Panc1 (cell line): ENCODE measurements at regions not wholly inside any gene's neighbourhood (a gene's known extent, or its start where the extent isn't known, plus 50 kb on each side); places are given as distances from the start of the nearest gene placed in this dataset.

Experiments used
- ATAC-seq: fragments of 200-7000 bp; cut with Tn5 transposase; 2 replicates; pipeline ENCODE4 v1.9.1; 2020; ENCODE audit warnings: mild to moderate bottlenecking, moderate library complexity
- BruUV-seq: library from RNA; stranded (reverse); fragments of 400-500 nt; replicated peaks from 2 replicates; lab custom pipeline; 2021; lab: Mats Ljungman, UMichigan
- CTCF ChIA-PET: fragments of 300-600 bp; sonication (Branson Sonifier 250); formaldehyde crosslinking; loops from one replicate; lab custom pipeline; 2022; ENCODE audit warnings: antibody characterized with exemption; lab: Charles Lee
- POLR2A ChIA-PET: fragments of 300-600 bp; sonication (Branson Sonifier 250); formaldehyde crosslinking; loops from one replicate; lab custom pipeline; 2022; ENCODE audit warnings: antibody characterized with exemption; lab: Charles Lee
- DNase-seq: peaks from one replicate; pipeline ENCODE4 v3.0.0-alpha.2; 2010; ENCODE audit warnings: low read depth, low spot score
- H3K27ac ChIP-seq: 2 replicates; pipeline ENCODE4 v1.5.1; 2011; ENCODE audit warnings: mild to moderate bottlenecking, low read length, inconsistent platforms
- H3K27me3 ChIP-seq: fragments of 200-500 bp; sonication (Bioruptor generic); 2 replicates; pipeline ENCODE4 v1.6.0; 2014; ENCODE audit warnings: low read length, inconsistent platforms; ENCODE audit not compliant: control insufficient read depth, insufficient read depth
- H3K36me3 ChIP-seq: fragments of 200-500 bp; sonication (Bioruptor generic); 2 replicates; pipeline ENCODE4 v1.5.1; 2014; ENCODE audit warnings: inconsistent platforms, mild to moderate bottlenecking, low read length, moderate library complexity; ENCODE audit not compliant: control insufficient read depth, insufficient read depth
- H3K4me1 ChIP-seq: 2 replicates; pipeline ENCODE4 v1.5.1; 2011; ENCODE audit warnings: inconsistent platforms, mild to moderate bottlenecking, low read length, moderate library complexity; ENCODE audit not compliant: control insufficient read depth, insufficient read depth
- H3K4me3 ChIP-seq, 2 experiments: 2 replicates each; pipeline ENCODE4 v1.5.1; 2011 to 2012; ENCODE audit warnings: low read depth in 2 of 2, low read length in 2 of 2, mild to moderate bottlenecking in 2 of 2, inconsistent platforms in 1 of 2, moderate library complexity in 1 of 2
- H3K9me3 ChIP-seq: fragments of 200-500 bp; sonication (Bioruptor generic); 2 replicates; pipeline ENCODE4 v1.5.1; 2014; ENCODE audit warnings: low read depth, mild to moderate bottlenecking, inconsistent platforms, low read length, moderate library complexity; ENCODE audit not compliant: control insufficient read depth, insufficient read depth
- CTCF ChIP-seq: fragments of 450-650 bp; IDR thresholded peaks from 2 replicates; pipeline ENCODE4 v1.5.1; 2017; ENCODE audit warnings: mild to moderate bottlenecking
- POLR2AphosphoS5 ChIP-seq: IDR thresholded peaks from 2 replicates; pipeline ENCODE4 v1.6.1; 2012; ENCODE audit warnings: mild to moderate bottlenecking, low read depth, low read length, moderate library complexity
- REST ChIP-seq, 2 experiments: IDR thresholded peaks; 2 replicates each; pipeline ENCODE4 v1.6.1; 2011 to 2012; ENCODE audit warnings: low read depth in 2 of 2, control low read depth in 1 of 2, low read length in 1 of 2, mild to moderate bottlenecking in 1 of 2, moderate library complexity in 1 of 2; ENCODE audit not compliant: insufficient read depth in 1 of 2
- SIN3A ChIP-seq: IDR thresholded peaks from 2 replicates; pipeline ENCODE4 v1.6.1; 2012; ENCODE audit warnings: low read depth, mild to moderate bottlenecking, low read length, moderate library complexity, borderline replicate concordance; ENCODE audit not compliant: insufficient read depth
- TCF7L2 ChIP-seq: IDR thresholded peaks from 2 replicates; pipeline ENCODE4 v1.6.1; 2011; ENCODE audit warnings: mild to moderate bottlenecking, low read depth, low read length, inconsistent platforms
- in situ Hi-C: cut with HindIII; loops from 2 replicates; pipeline ENCODE4 v1.10.0; 2016; ENCODE audit warnings: low sequenced_read_pairs, low pct_unique_long_range_greater_than_20kb
- intact Hi-C: fragments of 100-400 bp; cut with micrococcal nuclease; formaldehyde crosslinking; loops from one replicate; pipeline ENCODE4 v1.10.0; 2022; ENCODE audit not compliant: unreplicated experiment

- no TSS peak for BruUV-seq
- Histone ChIP-seq H3K4me3 (no peak overlapping the region), H3K27me3 (no peaks in the 10 kb centered on the region), H3K4me1 (no peaks in the 10 kb centered on the region), H3K9me3 (no peaks in the 10 kb centered on the region), H3K36me3 (no peaks in the 10 kb centered on the region), H3K27ac (no peak overlapping the region)
- no peak for ATAC-seq
- intact Hi-C loops: no loop called here
- CTCF ChIA-PET: no interaction called here
- no peak for DNase-seq
- TF ChIP-seq REST (IDR thresholded peaks at IDR 0.05; ENCODE audit: insufficient read depth in 1 of 2, low read depth in 2 of 2, low read length in 1 of 2): no peak
- no peak for TF ChIP-seq CTCF
- TF ChIP-seq TCF7L2: no peak
- TF ChIP-seq POLR2AphosphoS5: no peak
- TF ChIP-seq SIN3A: no peak
- in situ Hi-C loops: no loop called here
- POLR2A ChIA-PET: no interaction called here
Observed at GRCh38 chr3:67896130-67896529, 241.7 kb upstream of the SUCLG2 start.

GRCh38 chr3:67894510-67894909 lies 240.1 kb upstream of the SUCLG2 start:
- TF ChIP-seq SIN3A (no peak), REST (IDR thresholded peaks at IDR 0.05; ENCODE audit: insufficient read depth in 1 of 2, low read depth in 2 of 2, low read length in 1 of 2) (no peak), TCF7L2 (no peak), CTCF (no peak), POLR2AphosphoS5 (no peak)
- in situ Hi-C loops: no loop called here
- POLR2A ChIA-PET: no interaction called here
- no peaks in the 10 kb centered on the region for H3K27me3 ChIP-seq
- CTCF ChIA-PET: no interaction called here
- ATAC-seq (no peak), DNase-seq (no peak)
- BruUV-seq: no TSS peak
- H3K9me3 ChIP-seq: no peaks in the 10 kb centered on the region
- H3K36me3 ChIP-seq: no peaks in the 10 kb centered on the region
- no peak overlapping the region for H3K27ac ChIP-seq
- no peaks in the 10 kb centered on the region for H3K4me1 ChIP-seq
- no peak overlapping the region for H3K4me3 ChIP-seq
- intact Hi-C loops: no loop called here
